Mucosa of rectum (tissue), 2 donors: ENCODE measurements at regions not wholly inside any gene's neighbourhood (a gene's known extent, or its start where the extent isn't known, plus 50 kb on each side); places are given as distances from the start of the nearest gene placed in this dataset.

Source experiments
- H3K27ac ChIP-seq, 2 donors: one replicate each; pipeline ENCODE4 v1.7.0; 2013; ENCODE audit warnings: inconsistent platforms in 2 of 2, low read depth in 2 of 2, low read length in 2 of 2
- H3K27me3 ChIP-seq, 2 donors: one replicate each; pipeline ENCODE4 v1.7.0; 2013; ENCODE audit warnings: low read length in 2 of 2; ENCODE audit not compliant: control insufficient read depth in 2 of 2, insufficient read depth in 2 of 2
- H3K36me3 ChIP-seq, 2 donors: one replicate each; pipeline ENCODE4 v1.7.0; 2013; ENCODE audit warnings: low read length in 2 of 2; ENCODE audit not compliant: control insufficient read depth in 2 of 2, insufficient read depth in 2 of 2
- H3K4me1 ChIP-seq, 2 donors: one replicate each; pipeline ENCODE4 v1.7.0; 2013; ENCODE audit warnings: low read length in 2 of 2, mild to moderate bottlenecking in 1 of 2; ENCODE audit not compliant: control insufficient read depth in 2 of 2, insufficient read depth in 2 of 2
- H3K4me3 ChIP-seq, 2 donors: one replicate each; pipeline ENCODE4 v1.7.0; 2013; ENCODE audit warnings: low read length in 2 of 2
- H3K9ac ChIP-seq, 2 donors: one replicate each; pipeline ENCODE4 v1.7.0; 2013; ENCODE audit warnings: low read length in 2 of 2, low read depth in 1 of 2, mild to moderate bottlenecking in 1 of 2
- H3K9me3 ChIP-seq, 2 donors: one replicate each; pipeline ENCODE4 v1.7.0; 2013; ENCODE audit warnings: low read length in 2 of 2; ENCODE audit not compliant: control insufficient read depth in 2 of 2
- donor health status: healthy.
- donor health status: Normal muscosa, but diverticular disease.

DNA sequence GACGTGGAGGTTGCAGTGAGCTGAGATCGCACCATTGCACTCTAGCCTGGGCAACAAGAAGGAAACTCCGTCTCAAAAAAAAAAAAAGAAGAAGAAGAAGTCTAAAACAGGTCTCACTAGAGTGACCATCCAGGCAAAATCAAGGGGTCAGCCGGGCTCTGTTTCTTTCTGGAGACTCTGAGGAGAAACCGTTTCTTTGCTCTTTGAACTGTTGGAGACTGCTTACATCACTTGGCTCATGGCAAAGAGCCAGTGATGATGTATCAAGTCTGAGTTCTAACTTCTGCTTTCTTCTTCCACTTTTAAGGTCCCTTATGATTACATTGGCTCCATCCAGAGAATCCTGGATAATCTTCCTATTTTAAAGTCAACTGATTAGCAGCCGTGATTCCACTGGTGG is 306.8 kb downstream of the WDR11 start:
- no peak overlapping the region for H3K4me3 ChIP-seq
- H3K9ac ChIP-seq: no peak overlapping the region
- H3K36me3 ChIP-seq: no peaks in the 10 kb centered on the region
- H3K27me3 ChIP-seq: no peaks in the 10 kb centered on the region
- no peaks in the 10 kb centered on the region for H3K9me3 ChIP-seq
- peak overlapping the region; percentile 69 to 70 for H3K27ac ChIP-seq
- H3K4me1 ChIP-seq: peaks cover 18 to 33% of the 10 kb centered on the region in 2 donors

- Histone ChIP-seq H3K4me1 (peaks cover 18 to 33% of the 10 kb centered on the region in 2 donors), H3K4me3 (peak overlapping the region in 1 of 2 donors; percentile 6), H3K36me3 (no peaks in the 10 kb centered on the region), H3K9me3 (no peaks in the 10 kb centered on the region), H3K27me3 (no peaks in the 10 kb centered on the region), H3K27ac (peak overlapping the region; percentile 66 to 71), H3K9ac (no peak overlapping the region)
These were observed 307.9 kb downstream of the WDR11 start for GRCh38 chr10:121158988-121159579.

- H3K4me3 ChIP-seq: no peak overlapping the region
These were observed 308.5 kb downstream of the WDR11 start for GRCh38 chr10:121159670-121160069.

DNA sequence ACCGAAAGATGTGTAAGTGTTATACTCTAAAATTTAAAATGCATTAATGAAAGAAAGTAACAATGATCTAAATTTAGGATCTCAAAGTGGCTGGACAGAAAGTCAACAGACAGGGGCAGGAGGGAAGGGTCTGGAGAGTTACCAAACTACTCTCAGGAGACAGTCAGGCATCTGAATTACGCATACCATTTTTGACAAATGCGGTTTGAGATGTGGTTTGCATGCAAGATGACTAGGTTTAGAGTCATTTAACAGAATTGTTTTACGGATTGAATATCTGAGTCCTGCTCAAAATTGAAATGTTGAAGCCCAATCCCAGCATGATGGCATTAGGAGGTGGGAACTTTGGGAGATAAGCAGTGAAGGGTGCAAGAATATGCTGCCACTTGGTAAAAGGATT is 314.1 kb downstream of the WDR11 start:
- no peaks in the 10 kb centered on the region for H3K9me3 ChIP-seq
- no peaks in the 10 kb centered on the region for H3K36me3 ChIP-seq
- no peak overlapping the region for H3K4me3 ChIP-seq
- no peaks in the 10 kb centered on the region for H3K27me3 ChIP-seq
- H3K27ac ChIP-seq: no peak overlapping the region
- H3K9ac ChIP-seq: no peak overlapping the region
- peaks cover 4 to 9% of the 10 kb centered on the region in 2 donors for H3K4me1 ChIP-seq

More at GRCh38 chr10:121159670-121160069, 308.5 kb downstream of the WDR11 start:
- peaks cover 18 to 31% of the 10 kb centered on the region in 2 donors for H3K4me1 ChIP-seq
- H3K9ac ChIP-seq: no peak overlapping the region
- H3K27ac ChIP-seq: peak overlapping the region; percentile 66 to 71
- H3K9me3 ChIP-seq: no peaks in the 10 kb centered on the region
- H3K27me3 ChIP-seq: no peaks in the 10 kb centered on the region
- no peaks in the 10 kb centered on the region for H3K36me3 ChIP-seq

DNA sequence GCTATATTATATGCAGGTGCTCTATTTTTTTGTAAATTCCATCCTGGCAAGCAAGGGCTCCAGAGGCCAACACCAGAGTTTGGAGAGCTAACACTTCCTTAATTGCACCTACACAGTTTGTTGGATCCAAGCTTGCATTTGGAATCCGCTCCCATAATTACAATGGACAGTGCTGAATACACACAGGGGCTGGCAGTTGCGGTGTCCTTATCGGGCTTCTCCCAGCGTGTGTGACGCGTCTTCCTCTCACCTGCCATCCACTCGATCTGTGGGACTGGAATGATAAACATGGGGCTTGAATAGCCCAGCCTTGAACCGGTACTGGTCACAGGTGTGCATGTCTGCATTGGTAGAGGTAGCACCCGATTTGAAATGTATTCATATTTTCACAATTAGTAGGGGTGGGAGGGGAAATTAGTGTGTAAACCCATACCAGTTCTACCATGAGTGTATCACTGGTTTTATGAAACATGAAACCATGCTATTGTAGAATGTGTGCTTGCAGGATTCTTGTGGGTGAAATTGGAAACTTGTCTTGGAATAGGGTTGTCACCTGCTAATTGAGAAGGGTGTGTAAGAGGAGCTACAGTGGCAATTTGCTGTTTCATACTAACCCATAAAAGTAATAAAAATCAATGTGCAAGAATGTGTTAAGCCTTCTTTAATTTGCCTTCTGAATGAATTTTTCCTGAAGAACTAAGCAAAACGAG is 316.5 kb downstream of the WDR11 start:
- H3K36me3 ChIP-seq: no peaks in the 10 kb centered on the region
- no peaks in the 10 kb centered on the region for H3K9me3 ChIP-seq
- H3K4me1 ChIP-seq: peaks cover 4 to 9% of the 10 kb centered on the region in 2 donors
- no peak overlapping the region for H3K4me3 ChIP-seq
- H3K27ac ChIP-seq: no peak overlapping the region
- H3K9ac ChIP-seq: no peak overlapping the region
- H3K27me3 ChIP-seq: no peaks in the 10 kb centered on the region

GRCh38 chr10:121168545-121169216 is 317.5 kb downstream of the WDR11 start:
- no peaks in the 10 kb centered on the region for H3K36me3 ChIP-seq
- no peak overlapping the region for H3K9ac ChIP-seq
- no peaks in the 10 kb centered on the region for H3K27me3 ChIP-seq
- no peaks in the 10 kb centered on the region for H3K9me3 ChIP-seq
- no peak overlapping the region for H3K27ac ChIP-seq
- peaks cover 4 to 9% of the 10 kb centered on the region in 2 donors for H3K4me1 ChIP-seq
- no peak overlapping the region for H3K4me3 ChIP-seq

- H3K27ac ChIP-seq: no peak overlapping the region
- H3K4me1 ChIP-seq: peaks cover 4 to 9% of the 10 kb centered on the region in 2 donors
- H3K36me3 ChIP-seq: no peaks in the 10 kb centered on the region
- H3K9me3 ChIP-seq: no peaks in the 10 kb centered on the region
- no peak overlapping the region for H3K4me3 ChIP-seq
- H3K9ac ChIP-seq: no peak overlapping the region
- H3K27me3 ChIP-seq: no peaks in the 10 kb centered on the region
These were observed 318.2 kb downstream of the WDR11 start for GRCh38 chr10:121169406-121169805.

DNA sequence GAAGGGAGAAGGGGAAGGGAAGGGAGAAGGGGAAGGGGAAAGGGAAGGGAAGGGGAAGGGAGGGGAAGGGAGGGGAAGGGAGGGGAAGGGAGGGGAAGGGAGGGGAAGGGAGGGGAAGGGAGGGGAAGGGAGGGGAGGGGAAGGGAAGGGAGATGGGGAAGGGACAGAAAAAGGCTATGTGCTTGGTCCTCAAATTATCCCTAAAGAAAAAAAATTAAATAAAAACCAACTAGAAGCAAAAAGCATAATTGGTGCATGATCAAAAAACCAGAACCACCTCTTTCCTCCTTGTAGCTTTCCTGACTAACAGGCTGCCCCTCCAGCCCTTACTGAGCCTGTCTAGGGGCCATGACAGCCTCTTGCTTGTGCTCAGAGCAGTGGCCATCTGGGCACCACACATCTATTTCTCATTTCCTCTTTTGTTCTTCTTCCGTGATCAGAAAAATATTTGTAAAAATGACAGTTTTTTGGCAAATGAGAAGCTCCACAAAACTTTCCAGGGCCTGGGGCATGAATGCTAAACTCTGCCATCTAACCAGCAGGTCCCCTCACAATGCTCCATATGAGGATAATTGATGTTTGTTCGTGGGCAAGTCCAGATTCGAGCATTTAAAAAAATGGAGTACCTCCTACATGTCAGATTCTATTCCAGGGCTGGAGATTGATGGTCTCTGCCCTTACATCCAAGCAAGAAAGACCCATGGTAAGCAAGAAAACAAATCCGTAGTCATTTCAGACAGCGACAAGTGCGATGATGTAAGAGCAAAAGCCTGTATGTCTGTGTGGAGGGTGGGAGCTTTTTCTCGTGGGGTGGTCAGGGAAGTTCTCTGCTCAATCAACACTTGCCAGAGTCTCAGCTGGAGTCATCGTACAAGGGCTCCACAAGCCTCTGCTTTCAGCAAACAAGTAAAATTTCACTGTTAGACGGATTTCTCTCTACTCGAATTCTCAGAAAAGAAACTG is 320.9 kb downstream of the WDR11 start:
- Histone ChIP-seq H3K4me3 (no peak overlapping the region), H3K27ac (no peak overlapping the region), H3K4me1 (peaks cover 4 to 9% of the 10 kb centered on the region in 2 donors), H3K9me3 (no peaks in the 10 kb centered on the region), H3K27me3 (no peaks in the 10 kb centered on the region), H3K36me3 (no peaks in the 10 kb centered on the region), H3K9ac (no peak overlapping the region)

- Histone ChIP-seq H3K9me3 (no peaks in the 10 kb centered on the region), H3K36me3 (no peaks in the 10 kb centered on the region), H3K27me3 (no peaks in the 10 kb centered on the region), H3K4me3 (no peak overlapping the region), H3K9ac (no peak overlapping the region), H3K27ac (no peak overlapping the region), H3K4me1 (no peaks in the 10 kb centered on the region)
These were observed 327.8 kb downstream of the WDR11 start for GRCh38 chr10:121179006-121179405.
